Subcutaneous abdominal adipose tissue (tissue), 5 donors: ENCODE measurements at regions not wholly inside any gene's neighbourhood (a gene's known extent, or its start where the extent isn't known, plus 50 kb on each side); places are given as distances from the start of the nearest gene placed in this dataset.

Experiments used
- H3K27ac ChIP-seq: one replicate; pipeline ENCODE4 v1.7.0; 2013; ENCODE audit warnings: low read depth, mild to moderate bottlenecking, inconsistent platforms, low read length, moderate library complexity
- H3K27me3 ChIP-seq, 5 donors: one replicate each; pipeline ENCODE4 v1.7.0; 2013; ENCODE audit warnings: low read length in 5 of 5, inconsistent platforms in 1 of 5; ENCODE audit not compliant: control insufficient read depth in 5 of 5, insufficient read depth in 4 of 5
- H3K36me3 ChIP-seq, 5 donors: one replicate each; pipeline ENCODE4 v1.7.0; 2013; ENCODE audit warnings: low read length in 5 of 5; ENCODE audit not compliant: control insufficient read depth in 5 of 5, insufficient read depth in 5 of 5
- H3K4me1 ChIP-seq, 5 donors: one replicate each; pipeline ENCODE4 v1.7.0; 2013; ENCODE audit warnings: low read length in 5 of 5, mild to moderate bottlenecking in 3 of 5, moderate library complexity in 1 of 5; ENCODE audit not compliant: control insufficient read depth in 5 of 5, insufficient read depth in 5 of 5
- H3K4me3 ChIP-seq, 5 donors: one replicate each; pipeline ENCODE4 v1.7.0; 2013; ENCODE audit warnings: low read length in 5 of 5, low read depth in 1 of 5
- H3K9ac ChIP-seq, 5 donors: one replicate each; pipeline ENCODE4 v1.7.0; 2013; ENCODE audit warnings: low read length in 5 of 5, mild to moderate bottlenecking in 4 of 5, moderate library complexity in 3 of 5
- H3K9me3 ChIP-seq, 5 donors: one replicate each; pipeline ENCODE4 v1.7.0; 2013; ENCODE audit warnings: low read length in 5 of 5; ENCODE audit not compliant: control insufficient read depth in 5 of 5
- donor health status: healthy.
- donor health status: healthy.
- donor health status: healthy.
- donor health status: healthy.
- donor health status: healthy.

GRCh38 chr2:120785228-120785966 lies 49.7 kb downstream of the GLI2 start:
- peaks cover 0 to 8% (median 0%) of the 10 kb centered on the region in 5 donors for H3K4me1 ChIP-seq
- H3K9ac ChIP-seq: no peak overlapping the region
- H3K27me3 ChIP-seq: peaks cover 0 to 14% (median 3%) of the 10 kb centered on the region in 5 donors
- no peak overlapping the region for H3K27ac ChIP-seq
- no peaks in the 10 kb centered on the region for H3K36me3 ChIP-seq
- H3K9me3 ChIP-seq: no peaks in the 10 kb centered on the region
- no peak overlapping the region for H3K4me3 ChIP-seq

- H3K36me3 ChIP-seq: no peaks in the 10 kb centered on the region
- H3K27ac ChIP-seq: no peak overlapping the region
- no peaks in the 10 kb centered on the region for H3K9me3 ChIP-seq
- H3K9ac ChIP-seq: no peak overlapping the region
- H3K27me3 ChIP-seq: peaks cover 0 to 12% (median 3%) of the 10 kb centered on the region in 5 donors
- H3K4me3 ChIP-seq: no peak overlapping the region
- peaks cover 0 to 8% (median 0%) of the 10 kb centered on the region in 5 donors for H3K4me1 ChIP-seq
Measured at GRCh38 chr2:120786038-120786960, 50.6 kb downstream of the GLI2 start.

GRCh38 chr2:120787111-120787821 lies 51.6 kb downstream of the GLI2 start:
- Histone ChIP-seq H3K4me1 (peaks cover 0 to 8% (median 0%) of the 10 kb centered on the region in 5 donors), H3K27ac (no peak overlapping the region), H3K9me3 (no peaks in the 10 kb centered on the region)

GRCh38 chr2:120787822-120788700 lies 52.4 kb downstream of the GLI2 start:
- H3K9ac ChIP-seq: no peak overlapping the region
- no peaks in the 10 kb centered on the region for H3K36me3 ChIP-seq
- peaks cover 0 to 7% (median 0%) of the 10 kb centered on the region in 5 donors for H3K4me1 ChIP-seq
- no peaks in the 10 kb centered on the region for H3K9me3 ChIP-seq
- peaks cover 0 to 12% (median 3%) of the 10 kb centered on the region in 5 donors for H3K27me3 ChIP-seq
- no peak overlapping the region for H3K4me3 ChIP-seq
- no peak overlapping the region for H3K27ac ChIP-seq

More at GRCh38 chr2:120787111-120787821, 51.6 kb downstream of the GLI2 start:
- no peak overlapping the region for H3K4me3 ChIP-seq
- H3K27me3 ChIP-seq: peaks cover 0 to 12% (median 3%) of the 10 kb centered on the region in 5 donors
- H3K36me3 ChIP-seq: no peaks in the 10 kb centered on the region
- no peak overlapping the region for H3K9ac ChIP-seq

- no peaks in the 10 kb centered on the region for H3K36me3 ChIP-seq
- no peak overlapping the region for H3K27ac ChIP-seq
- H3K9me3 ChIP-seq: no peaks in the 10 kb centered on the region
- no peak overlapping the region for H3K9ac ChIP-seq
- H3K27me3 ChIP-seq: peaks cover 0 to 3% (median 2%) of the 10 kb centered on the region in 5 donors
- H3K4me1 ChIP-seq: peaks cover 0 to 5% (median 0%) of the 10 kb centered on the region in 5 donors
- no peak overlapping the region for H3K4me3 ChIP-seq
Measured at GRCh38 chr2:120791243-120791961, 55.7 kb downstream of the GLI2 start.

- H3K9ac ChIP-seq: no peak overlapping the region
- H3K27ac ChIP-seq: no peak overlapping the region
- H3K4me1 ChIP-seq: peaks cover 0 to 5% (median 0%) of the 10 kb centered on the region in 5 donors
- H3K36me3 ChIP-seq: no peaks in the 10 kb centered on the region
- H3K27me3 ChIP-seq: peaks cover 0 to 3% (median 0%) of the 10 kb centered on the region in 5 donors
- no peaks in the 10 kb centered on the region for H3K9me3 ChIP-seq
- H3K4me3 ChIP-seq: no peak overlapping the region
Measured at GRCh38 chr2:120791962-120792297, 56.3 kb downstream of the GLI2 start.

- Histone ChIP-seq H3K36me3 (no peaks in the 10 kb centered on the region), H3K9me3 (no peaks in the 10 kb centered on the region), H3K27ac (no peak overlapping the region), H3K27me3 (peaks cover 0 to 3% (median 2%) of the 10 kb centered on the region in 5 donors), H3K4me3 (no peak overlapping the region), H3K9ac (no peak overlapping the region), H3K4me1 (peaks cover 0 to 5% (median 0%) of the 10 kb centered on the region in 5 donors)
Measured at GRCh38 chr2:120793682-120794403, 58.2 kb downstream of the GLI2 start.

GRCh38 chr2:120794716-120795115 lies 59.0 kb downstream of the GLI2 start:
- H3K27ac ChIP-seq: no peak overlapping the region
- H3K4me3 ChIP-seq: no peak overlapping the region
- H3K36me3 ChIP-seq: no peaks in the 10 kb centered on the region
- peaks cover 0 to 6% (median 2%) of the 10 kb centered on the region in 5 donors for H3K27me3 ChIP-seq
- H3K9ac ChIP-seq: no peak overlapping the region
- H3K4me1 ChIP-seq: peaks cover 0 to 5% (median 0%) of the 10 kb centered on the region in 5 donors
- H3K9me3 ChIP-seq: no peaks in the 10 kb centered on the region
